ENCODE measurements at regions not wholly inside any gene's neighbourhood (a gene's known extent, or its start where the extent isn't known, plus 50 kb on each side); places are given as distances from the start of the nearest gene placed in this dataset.

DNA sequence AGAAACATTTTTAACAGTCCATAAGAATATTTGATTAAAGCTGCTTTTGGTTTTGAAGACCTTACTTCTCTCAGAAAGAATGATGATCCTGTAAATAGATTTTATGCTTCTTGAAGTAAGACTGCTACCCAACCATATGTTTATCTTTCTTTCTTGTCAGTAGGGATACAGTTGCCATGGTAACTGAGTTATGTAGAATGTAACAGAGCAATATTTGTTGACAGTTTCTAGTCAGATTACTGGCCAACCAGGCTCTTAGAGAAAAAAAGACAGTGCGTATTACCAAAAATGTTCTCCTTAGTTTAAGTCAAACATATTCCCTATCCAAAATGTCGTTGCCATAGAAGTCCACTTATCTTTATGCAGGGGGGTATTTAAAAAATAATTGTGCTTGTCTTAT is 456.8 kb downstream of the PRR32 start:
- no peak for DNase-seq
- Mint-ChIP-seq H3K27me3 (no peaks in the 10 kb centered on the region), H3K27ac (no peak overlapping the region), H3K4me1 (ENCODE audit: low read depth) (no peaks in the 10 kb centered on the region), H3K36me3 (no peaks in the 10 kb centered on the region), H3K4me3 (no peak overlapping the region), H3K9me3 (no peaks in the 10 kb centered on the region)
- ChIA-PET CTCF (no interaction called here), POLR2A (no interaction called here)
- intact Hi-C loops (cut with micrococcal nuclease), result no loop called here

DNA sequence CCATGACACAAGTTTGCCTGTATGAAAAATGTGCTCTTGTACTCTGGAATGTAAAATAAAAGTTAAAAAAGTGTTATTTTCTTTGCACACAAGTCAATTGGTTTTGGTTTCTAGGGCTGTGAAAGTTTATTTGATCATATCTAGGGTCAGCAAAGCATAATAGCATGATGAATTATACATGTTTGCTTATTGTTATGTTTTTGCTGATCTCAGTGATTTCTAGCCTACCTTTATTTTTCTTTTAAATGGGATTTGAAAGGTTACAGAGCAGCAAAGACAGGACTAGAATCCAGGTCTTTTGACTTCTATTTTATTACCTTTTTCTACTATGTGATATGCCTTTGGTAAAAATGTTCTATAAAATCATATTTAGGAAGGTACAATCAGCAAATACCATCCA is 481.0 kb downstream of the PRR32 start:
- CTCF ChIA-PET, result no interaction called here
- DNase-seq, result no peak
- no peaks in the 10 kb centered on the region for H3K36me3 Mint-ChIP-seq

DNA sequence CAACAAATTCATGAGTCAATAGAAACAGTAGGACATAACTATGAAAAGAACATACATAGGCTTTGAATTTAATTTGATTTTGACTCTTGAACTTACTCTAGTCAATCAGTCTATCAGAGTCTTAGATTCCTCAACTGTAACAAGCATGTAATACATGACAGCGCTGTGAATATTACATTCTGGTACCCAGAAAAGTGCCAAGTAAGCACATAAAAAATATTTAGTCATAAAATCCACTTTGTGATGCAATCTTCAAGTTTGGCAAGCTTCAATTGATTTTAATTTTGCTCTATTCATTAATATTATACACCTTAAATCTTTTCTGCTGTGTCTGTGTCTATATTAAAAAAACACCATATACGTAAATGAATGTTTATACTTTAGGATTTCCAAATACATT is 483.3 kb downstream of the PRR32 start:
- Mint-ChIP-seq H3K27me3 (no peaks in the 10 kb centered on the region), H3K9me3 (no peaks in the 10 kb centered on the region), H3K27ac (no peak overlapping the region), H3K4me1 (ENCODE audit: low read depth) (no peaks in the 10 kb centered on the region), H3K36me3 (no peaks in the 10 kb centered on the region), H3K4me3 (no peak overlapping the region)
- intact Hi-C loops (cut with micrococcal nuclease), result no loop called here
- DNase-seq, result no peak
- POLR2A ChIA-PET, result no interaction called here
- CTCF ChIA-PET, result no interaction called here

More for the DNA sequence above, 481.0 kb downstream of the PRR32 start:
- POLR2A ChIA-PET, result no interaction called here
- H3K27ac Mint-ChIP-seq, result no peak overlapping the region
- intact Hi-C loops (cut with micrococcal nuclease), result no loop called here
- no peaks in the 10 kb centered on the region for H3K4me1 Mint-ChIP-seq (ENCODE audit: low read depth)
- H3K9me3 Mint-ChIP-seq, result no peaks in the 10 kb centered on the region
- no peak overlapping the region for H3K4me3 Mint-ChIP-seq
- no peaks in the 10 kb centered on the region for H3K27me3 Mint-ChIP-seq

DNA sequence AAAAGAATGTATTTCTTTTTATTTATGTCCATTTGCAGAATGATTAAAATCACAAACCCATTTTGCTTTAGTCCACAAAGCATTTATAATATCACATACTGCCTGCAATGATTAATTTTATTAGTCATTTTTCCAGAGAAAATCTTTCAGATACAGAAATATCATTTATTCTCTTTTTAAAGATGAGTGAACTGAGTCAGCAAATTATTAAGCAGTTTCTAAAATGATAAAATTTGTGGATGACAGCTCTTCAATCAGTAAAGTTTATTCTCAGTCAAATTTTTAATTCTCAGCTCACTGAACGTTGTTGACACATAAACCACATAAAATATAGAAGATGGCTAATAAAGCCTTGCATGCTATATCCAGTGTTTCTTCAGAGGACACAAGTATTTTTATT is 485.5 kb downstream of the PRR32 start:
- no peak for DNase-seq
- no peaks in the 10 kb centered on the region for H3K36me3 Mint-ChIP-seq
- CTCF ChIA-PET, result no interaction called here
- H3K27me3 Mint-ChIP-seq, result no peaks in the 10 kb centered on the region
- POLR2A ChIA-PET, result no interaction called here
- H3K4me1 Mint-ChIP-seq (ENCODE audit: low read depth), result no peaks in the 10 kb centered on the region
- intact Hi-C loops (cut with micrococcal nuclease), result no loop called here
- no peak overlapping the region for H3K27ac Mint-ChIP-seq
- no peaks in the 10 kb centered on the region for H3K9me3 Mint-ChIP-seq
- H3K4me3 Mint-ChIP-seq, result no peak overlapping the region

DNA sequence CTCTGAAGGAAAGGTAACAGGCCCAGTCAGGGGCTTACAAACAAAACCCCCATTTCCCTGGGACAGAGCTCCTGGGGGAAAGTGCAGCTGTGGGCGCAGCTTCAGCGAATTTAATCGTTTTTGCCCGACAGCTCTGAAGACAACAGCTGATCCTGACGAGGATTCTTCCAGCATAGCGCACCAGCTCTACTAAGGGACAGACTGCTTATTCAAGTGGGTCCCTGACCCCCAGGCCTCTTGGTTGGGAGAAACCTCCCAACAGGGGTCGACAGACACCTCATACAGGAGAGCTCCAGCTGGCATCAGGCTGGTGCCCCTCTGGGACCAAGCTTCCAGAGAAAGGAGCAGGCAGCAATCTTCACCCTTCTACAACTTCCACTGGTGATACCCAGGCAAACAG is 486.7 kb downstream of the PRR32 start:
- no peaks in the 10 kb centered on the region for H3K4me1 Mint-ChIP-seq (ENCODE audit: low read depth)
- CTCF ChIA-PET, result no interaction called here
- POLR2A ChIA-PET, result no interaction called here
- H3K9me3 Mint-ChIP-seq, result no peaks in the 10 kb centered on the region
- H3K27me3 Mint-ChIP-seq, result no peaks in the 10 kb centered on the region
- no peak overlapping the region for H3K27ac Mint-ChIP-seq
- intact Hi-C loops (cut with micrococcal nuclease), result no loop called here
- no peaks in the 10 kb centered on the region for H3K36me3 Mint-ChIP-seq
- H3K4me3 Mint-ChIP-seq, result no peak overlapping the region
- DNase-seq, result no peak

DNA sequence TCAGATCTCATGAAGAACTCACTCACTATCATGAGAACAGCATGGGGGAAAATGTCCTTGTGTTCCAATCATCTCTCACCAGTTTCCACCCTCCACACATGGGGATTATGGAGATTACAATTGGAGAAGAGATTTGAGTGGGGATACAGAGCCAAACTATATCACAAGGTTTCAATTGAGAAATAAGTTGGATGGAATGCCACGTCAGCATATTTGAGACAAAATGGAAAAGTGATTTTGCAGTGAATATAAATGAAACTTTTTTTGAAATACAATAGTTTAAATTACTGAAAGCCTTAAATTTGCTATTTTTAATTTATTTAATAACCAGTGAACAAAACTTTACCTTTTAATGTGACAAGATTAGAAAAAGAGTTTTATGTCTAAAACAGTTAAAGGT is 494.1 kb downstream of the PRR32 start:
- no peaks in the 10 kb centered on the region for H3K9me3 Mint-ChIP-seq
- ChIA-PET CTCF (no interaction called here), POLR2A (no interaction called here)
- no peaks in the 10 kb centered on the region for H3K27me3 Mint-ChIP-seq
- no peaks in the 10 kb centered on the region for H3K4me1 Mint-ChIP-seq (ENCODE audit: low read depth)
- intact Hi-C loops (cut with micrococcal nuclease), result no loop called here
- no peak overlapping the region for H3K4me3 Mint-ChIP-seq
- no peak overlapping the region for H3K27ac Mint-ChIP-seq
- no peaks in the 10 kb centered on the region for H3K36me3 Mint-ChIP-seq
- DNase-seq, result no peak

DNA sequence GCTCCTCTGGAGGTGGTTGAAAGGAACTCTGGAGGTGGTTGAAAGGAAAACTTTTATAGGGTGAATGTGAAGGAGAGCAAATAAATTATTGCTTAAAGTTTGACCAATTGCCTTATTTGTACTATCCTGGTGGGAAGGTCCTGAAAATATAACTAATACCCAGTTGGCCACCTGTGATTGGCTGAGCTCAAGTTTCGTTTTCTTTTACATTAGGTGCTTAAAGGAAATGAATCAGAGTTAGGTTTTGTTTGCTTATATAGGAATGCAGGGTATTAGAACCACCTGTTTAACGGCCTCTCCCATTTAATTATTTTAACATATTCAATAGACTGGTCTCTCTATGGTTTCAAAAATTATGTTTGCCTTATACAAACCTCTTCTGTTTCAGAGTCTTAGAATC is 497.6 kb downstream of the PRR32 start:
- no peaks in the 10 kb centered on the region for H3K4me1 Mint-ChIP-seq (ENCODE audit: low read depth)
- POLR2A ChIA-PET, result no interaction called here
- no peaks in the 10 kb centered on the region for H3K27me3 Mint-ChIP-seq
- intact Hi-C loops (cut with micrococcal nuclease), result no loop called here
- no peaks in the 10 kb centered on the region for H3K9me3 Mint-ChIP-seq
- no peaks in the 10 kb centered on the region for H3K36me3 Mint-ChIP-seq
- no peak overlapping the region for H3K4me3 Mint-ChIP-seq
- H3K27ac Mint-ChIP-seq, result no peak overlapping the region
- CTCF ChIA-PET, result no interaction called here
- no peak for DNase-seq

DNA sequence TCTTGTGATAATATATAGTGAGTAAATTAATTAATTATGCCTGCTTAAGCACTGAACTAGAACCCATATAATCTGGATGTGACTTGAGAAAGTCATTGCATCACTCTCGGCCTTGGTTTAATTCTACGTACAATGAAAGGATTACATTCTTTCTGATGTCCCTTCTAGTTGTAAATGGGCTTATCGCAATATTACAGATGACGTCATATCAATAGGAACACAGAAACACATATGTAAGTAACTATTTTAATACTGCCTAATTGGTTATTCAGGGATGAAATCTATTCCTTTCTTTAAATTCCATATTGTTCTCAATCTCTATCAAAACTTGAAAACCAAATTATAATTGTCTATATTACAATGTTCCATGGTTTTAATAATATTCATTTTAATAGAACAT is 504.6 kb downstream of the PRR32 start:
- no peaks in the 10 kb centered on the region for H3K36me3 Mint-ChIP-seq
- intact Hi-C loops (cut with micrococcal nuclease), result no loop called here
- CTCF ChIA-PET, result no interaction called here
- no peaks in the 10 kb centered on the region for H3K9me3 Mint-ChIP-seq
- no peak for DNase-seq
- no peak overlapping the region for H3K27ac Mint-ChIP-seq
- H3K4me3 Mint-ChIP-seq, result no peak overlapping the region
- H3K27me3 Mint-ChIP-seq, result no peaks in the 10 kb centered on the region
- POLR2A ChIA-PET, result no interaction called here
- H3K4me1 Mint-ChIP-seq (ENCODE audit: low read depth), result no peaks in the 10 kb centered on the region

All from activated CD4-positive, alpha-beta memory T cell treated with anti-CD3 and anti-CD28 coated beads for 36 hours (primary cell).